H1 (cell line): ENCODE measurements at regions not wholly inside any gene's neighbourhood (a gene's known extent, or its start where the extent isn't known, plus 50 kb on each side); places are given as distances from the start of the nearest gene placed in this dataset.

Experiments used
- CTCF ChIA-PET: fragments of 300-600 bp; sonication (Branson Sonifier 250); formaldehyde crosslinking; loops from one replicate; lab custom pipeline; 2021; ENCODE audit not compliant: partially characterized antibody; lab: Charles Lee
- POLR2A ChIA-PET: fragments of 300-600 bp; sonication (Branson Sonifier 250); formaldehyde crosslinking; loops from one replicate; lab custom pipeline; 2021; ENCODE audit warnings: inconsistent platforms; ENCODE audit not compliant: partially characterized antibody; lab: Charles Lee
- DNase-seq, 2 experiments: peaks; one replicate each; pipeline versions ENCODE4 v3.0.0 to v3.0.0-alpha.2; 2010 to 2022; ENCODE audit warnings: low spot score in 2 of 2, low read depth in 1 of 2, mixed read lengths in 1 of 2
- FAIRE-seq: peaks from 2 replicates; lab custom pipeline; 2011; peaks lifted over from hg19 to GRCh38; lab: Jason Lieb, UNC
- H2AFZ ChIP-seq: 2 replicates; pipeline ENCODE4 v1.8.1; 2012; ENCODE audit warnings: low read length, inconsistent platforms
- H2AK5ac ChIP-seq: 2 replicates; pipeline ENCODE4 v1.6.1; 2013; ENCODE audit warnings: low read depth, low read length
- H2BK120ac ChIP-seq: replicated peaks from 2 replicates; pipeline ENCODE3; 2013; ENCODE audit warnings: low read depth, low read length, inconsistent platforms
- H2BK12ac ChIP-seq: 2 replicates; pipeline ENCODE4 v1.6.1; 2013; ENCODE audit warnings: low read depth, low read length
- H2BK15ac ChIP-seq: 2 replicates; pipeline ENCODE4 v1.6.1; 2013; ENCODE audit warnings: low read length
- H2BK20ac ChIP-seq: 2 replicates; pipeline ENCODE4 v1.6.1; 2013; ENCODE audit warnings: low read length
- H2BK5ac ChIP-seq: 2 replicates; pipeline ENCODE4 v1.6.1; 2013; ENCODE audit warnings: low read depth, low read length
- H3K14ac ChIP-seq: 2 replicates; pipeline ENCODE4 v1.6.1; 2013; ENCODE audit warnings: inconsistent platforms; ENCODE audit not compliant: insufficient read length
- H3K18ac ChIP-seq: 2 replicates; pipeline ENCODE4 v1.6.1; 2013; ENCODE audit warnings: low read length; ENCODE audit errors: extremely low read depth
- H3K23ac ChIP-seq: 2 replicates; pipeline ENCODE4 v1.6.1; 2013; ENCODE audit warnings: inconsistent platforms; ENCODE audit not compliant: insufficient read length
- H3K23me2 ChIP-seq: 2 replicates; pipeline ENCODE4 v1.6.1; 2013; ENCODE audit warnings: low read depth, low read length
- H3K27ac ChIP-seq: 2 replicates; pipeline ENCODE4 v1.6.1; 2011; ENCODE audit warnings: low read depth, low read length, inconsistent platforms
- H3K27me3 ChIP-seq, 4 experiments: replicated peaks in 1 of 4; 1 replicate in 1 of 4; 2 replicates in 3 of 4; pipeline versions ENCODE4 v1.6.1 to v1.8.1; 2011 to 2013; ENCODE audit warnings: low read length in 3 of 4, mild to moderate bottlenecking in 3 of 4, inconsistent platforms in 2 of 4, mixed read lengths in 2 of 4, moderate library complexity in 1 of 4; ENCODE audit not compliant: control insufficient read depth in 3 of 4, insufficient read depth in 3 of 4; ENCODE audit errors: extremely low read depth in 1 of 4
- H3K36me3 ChIP-seq, 4 experiments: 2 replicates each; pipeline versions ENCODE4 v1.6.1 to v1.8.1; 2011 to 2013; ENCODE audit warnings: mild to moderate bottlenecking in 4 of 4, low read length in 3 of 4, moderate library complexity in 2 of 4, control low read depth in 1 of 4, inconsistent platforms in 1 of 4; ENCODE audit not compliant: insufficient read depth in 4 of 4, control insufficient read depth in 2 of 4
- H3K4ac ChIP-seq: replicated peaks from 2 replicates; pipeline ENCODE3; 2013; ENCODE audit warnings: low read length, low read depth, mixed read lengths, inconsistent platforms; ENCODE audit not compliant: insufficient read length
- H3K4me1 ChIP-seq, 4 experiments: replicated peaks in 1 of 4; 1 replicate in 1 of 4; 2 replicates in 3 of 4; pipeline versions ENCODE4 v1.6.1 to v1.8.1; 2011 to 2013; ENCODE audit warnings: low read length in 3 of 4, inconsistent platforms in 2 of 4, mixed read lengths in 1 of 4; ENCODE audit not compliant: insufficient read depth in 4 of 4, control insufficient read depth in 3 of 4
- H3K4me2 ChIP-seq, 2 experiments: 2 replicates each; pipeline versions ENCODE4 v1.6.1 to v1.8.1; 2011 to 2013; ENCODE audit warnings: low read depth in 2 of 2, low read length in 2 of 2, control low read depth in 1 of 2, inconsistent platforms in 1 of 2, mild to moderate bottlenecking in 1 of 2; ENCODE audit not compliant: insufficient read depth in 1 of 2
- H3K4me3 ChIP-seq, 4 experiments: fragments of 200-600, 300-600 bp in 1 of 4; sonication (generic), shearing (Covaris generic), sonication (Bioruptor Twin) in 1 of 4; 2 replicates each; pipeline versions ENCODE4 v1.5.1 to v1.8.1; 2011 to 2016; ENCODE audit warnings: low read length in 4 of 4, low read depth in 3 of 4, control low read depth in 2 of 4, inconsistent platforms in 2 of 4, mild to moderate bottlenecking in 2 of 4, mixed read lengths in 1 of 4, moderate library complexity in 1 of 4; ENCODE audit not compliant: insufficient read depth in 2 of 4; ENCODE audit errors: extremely low read depth in 1 of 4
- H3K56ac ChIP-seq: replicated peaks from 2 replicates; pipeline ENCODE3; 2013; ENCODE audit warnings: low read depth, mild to moderate bottlenecking, mixed read lengths, low read length, inconsistent platforms; ENCODE audit not compliant: insufficient read length
- H3K79me1 ChIP-seq: 2 replicates; pipeline ENCODE4 v1.6.1; 2013; ENCODE audit warnings: low read depth, low read length, control low read depth
- H3K79me2 ChIP-seq, 2 experiments: 2 replicates each; pipeline versions ENCODE4 v1.6.1 to v1.8.1; 2012 to 2013; ENCODE audit warnings: low read length in 2 of 2, mild to moderate bottlenecking in 2 of 2, inconsistent platforms in 1 of 2; ENCODE audit not compliant: insufficient read depth in 2 of 2, control insufficient read depth in 1 of 2
- H3K9ac ChIP-seq, 4 experiments: replicated peaks in 1 of 4; 1 replicate in 1 of 4; 2 replicates in 3 of 4; pipeline versions ENCODE4 v1.6.1 to v1.8.1; 2011 to 2013; ENCODE audit warnings: low read depth in 3 of 4, low read length in 3 of 4, control low read depth in 2 of 4, mild to moderate bottlenecking in 2 of 4, moderate library complexity in 2 of 4, inconsistent platforms in 1 of 4; ENCODE audit errors: extremely low read depth in 1 of 4
- H3K9me3 ChIP-seq, 2 experiments: 2 replicates each; pipeline versions ENCODE4 v1.6.1 to v1.8.1; 2012 to 2013; ENCODE audit warnings: mild to moderate bottlenecking in 2 of 2, moderate library complexity in 2 of 2, control low read depth in 1 of 2, inconsistent platforms in 1 of 2, low read depth in 1 of 2, low read length in 1 of 2, mixed read lengths in 1 of 2; ENCODE audit not compliant: insufficient read depth in 2 of 2
- H4K20me1 ChIP-seq, 2 experiments: replicated peaks in 1 of 2; 2 replicates each; pipeline versions ENCODE3 to v1.8.1; 2011 to 2013; ENCODE audit warnings: inconsistent platforms in 2 of 2, low read length in 2 of 2, mild to moderate bottlenecking in 1 of 2; ENCODE audit not compliant: insufficient read depth in 2 of 2, control insufficient read depth in 1 of 2
- H4K5ac ChIP-seq: 2 replicates; pipeline ENCODE4 v1.6.1; 2013; ENCODE audit warnings: low read length, low read depth, mixed read lengths, inconsistent platforms; ENCODE audit not compliant: insufficient read length
- H4K8ac ChIP-seq: 2 replicates; pipeline ENCODE4 v1.8.0; 2013; ENCODE audit warnings: mild to moderate bottlenecking, moderate library complexity, low read length, inconsistent platforms; ENCODE audit not compliant: insufficient read depth; ENCODE audit errors: extremely low read depth
- H4K91ac ChIP-seq: replicated peaks from 2 replicates; pipeline ENCODE3; 2013; ENCODE audit warnings: low read length, mixed read lengths, inconsistent platforms; ENCODE audit not compliant: insufficient read length
- CHD7 ChIP-seq: fragments of 300-600 bp; sonication (generic); IDR thresholded peaks from 2 replicates; pipeline ENCODE4 v1.7.1; 2012; ENCODE audit warnings: low read length, moderate library complexity, mild to moderate bottlenecking, inconsistent platforms; ENCODE audit not compliant: insufficient replicate concordance
- WGBS, 2 experiments: shearing (Covaris generic) in 1 of 2; methylation state at CpG; one replicate each; pipeline versions ENCODE4 v1.1.6 to v1.1.7; 2013 to 2015; ENCODE audit warnings: low lambda C conversion rate in 2 of 2, mixed read lengths in 2 of 2, inconsistent platforms in 1 of 2, low coverage in 1 of 2, missing lambda C conversion rate in 1 of 2; ENCODE audit not compliant: insufficient replicate concordance in 2 of 2, insufficient coverage in 1 of 2, insufficient read length in 1 of 2; ENCODE audit errors: extremely low coverage in 1 of 2, missing lambda C conversion rate in 1 of 2; 5-methylcytosine and 5-hydroxymethylcytosine counted together

- no peak for DNase-seq
- Histone ChIP-seq H3K14ac (no peak overlapping the region), H3K4me2 (no peak overlapping the region), H3K23me2 (no peaks in the 10 kb centered on the region), H3K56ac (no peak overlapping the region), H2BK120ac (no peak overlapping the region), H3K79me1 (no peaks in the 10 kb centered on the region), H2BK15ac (no peak overlapping the region), H4K8ac (no peak overlapping the region), H3K27me3 (no peaks in the 10 kb centered on the region), H3K18ac (no peak overlapping the region), H4K5ac (no peak overlapping the region), H3K27ac (no peak overlapping the region), H2AK5ac (no peak overlapping the region), H3K9me3 (no peaks in the 10 kb centered on the region), H3K4ac (no peak overlapping the region), H3K9ac (no peak overlapping the region), H3K23ac (no peak overlapping the region), H3K36me3 (no peaks in the 10 kb centered on the region), H2AFZ (no peak overlapping the region), H3K4me1 (no peaks in the 10 kb centered on the region), H2BK12ac (no peak overlapping the region), H3K79me2 (no peaks in the 10 kb centered on the region), H2BK20ac (no peak overlapping the region), H4K91ac (no peak overlapping the region), H2BK5ac (no peak overlapping the region), H3K4me3 (no peak overlapping the region), H4K20me1 (no peaks in the 10 kb centered on the region)
- FAIRE-seq, result no peak
- CTCF ChIA-PET, result interaction anchor here (2.1 to 4.1 kb wide), 2 partner anchors 11 to 15 kb away, joined by 7 to 20 read pairs; no protein-coding TSS in a partner anchor
- POLR2A ChIA-PET, result no interaction called here
- 88% methylated on average over 2 of the region's 2 CpGs; no CpG with 5 or more reads in 1 of the 2 experiments for WGBS, 2 experiments
- TF ChIP-seq CHD7, result no peak
Observed at GRCh38 chr5:69033690-69034089, 60.1 kb upstream of the SLC30A5 start.
